SK-N-MC (cell line): ENCODE measurements at regions not wholly inside any gene's neighbourhood (a gene's known extent, or its start where the extent isn't known, plus 50 kb on each side); places are given as distances from the start of the nearest gene placed in this dataset.
"Not testable (repeated sequence)": the region's sequence is repeated elsewhere in the genome, so short reads cannot be mapped to it uniquely, and the experiment has no call there.

Experiments used
- DNase-seq: peaks from one replicate; pipeline ENCODE4 v3.0.0-alpha.2; 2011; ENCODE audit warnings: low read depth, low spot score
- H3K27ac ChIP-seq: fragments of 200-600 bp; sonication (generic); 2 replicates; pipeline ENCODE4 v1.5.1; 2016; ENCODE audit warnings: mixed run types
- H3K36me3 ChIP-seq: fragments of 200-600 bp; sonication (generic); 2 replicates; pipeline ENCODE4 v1.6.1; 2017; ENCODE audit warnings: antibody characterized with exemption, low read length, mixed read lengths; ENCODE audit not compliant: insufficient read depth
- H3K4me3 ChIP-seq: fragments of 200-600 bp; sonication (generic); 2 replicates; pipeline ENCODE4 v1.5.1; 2016
- H3K9ac ChIP-seq: fragments of 200-600 bp; sonication (generic); 2 replicates; pipeline ENCODE4 v1.8.0; 2017; ENCODE audit warnings: mixed run types, mixed read lengths; ENCODE audit not compliant: insufficient read length
- H3K9me3 ChIP-seq: fragments of 200-600 bp; sonication (generic); 2 replicates; pipeline ENCODE4 v1.6.1; 2017; ENCODE audit warnings: low read depth, mild to moderate bottlenecking, antibody characterized with exemption, low read length, moderate library complexity, mixed read lengths
- EZH2 ChIP-seq: fragments of 200-600 bp; sonication (generic); IDR thresholded peaks from one replicate; pipeline ENCODE4 v1.6.1; 2017; ENCODE audit warnings: antibody characterized with exemption
- FOXP2 ChIP-seq: optimal IDR thresholded peaks from 2 replicates; pipeline ENCODE3; 2011; ENCODE audit warnings: mild to moderate bottlenecking, moderate library complexity; ENCODE audit not compliant: insufficient read depth; ENCODE audit errors: extremely low read length, control extremely low read depth
- POLR2AphosphoS5 ChIP-seq: IDR thresholded peaks from 2 replicates; pipeline ENCODE4 v1.6.1; 2012; ENCODE audit warnings: mild to moderate bottlenecking, low read depth, low read length, borderline replicate concordance

DNA sequence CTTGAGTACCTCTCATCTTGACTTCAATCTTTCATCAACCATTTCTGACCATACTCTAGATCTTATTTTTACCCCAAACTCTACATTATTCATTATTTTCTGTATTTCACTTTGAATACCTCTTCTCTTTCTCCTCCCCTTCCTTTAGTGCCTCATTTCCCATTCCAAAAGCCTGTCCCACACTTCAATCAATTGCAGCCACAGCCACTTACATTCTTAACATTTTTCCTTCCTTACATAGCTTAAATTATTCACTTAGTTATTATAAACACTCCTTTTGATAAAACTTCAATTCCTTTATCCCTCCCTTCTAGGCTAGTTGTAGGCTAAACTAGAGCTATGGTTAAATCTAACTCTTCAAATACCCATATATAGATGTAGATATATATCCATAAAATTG, 344.0 kb downstream of the PRR16 start:
- TF ChIP-seq FOXP2 (no peak), EZH2 (no peak), POLR2AphosphoS5 (no peak)
- no peaks in the 10 kb centered on the region for H3K36me3 ChIP-seq
- no peak overlapping the region for H3K27ac ChIP-seq
- H3K9ac ChIP-seq: no peak overlapping the region
- H3K9me3 ChIP-seq: no peaks in the 10 kb centered on the region
- DNase-seq: no peak
- no peak overlapping the region for H3K4me3 ChIP-seq

DNA sequence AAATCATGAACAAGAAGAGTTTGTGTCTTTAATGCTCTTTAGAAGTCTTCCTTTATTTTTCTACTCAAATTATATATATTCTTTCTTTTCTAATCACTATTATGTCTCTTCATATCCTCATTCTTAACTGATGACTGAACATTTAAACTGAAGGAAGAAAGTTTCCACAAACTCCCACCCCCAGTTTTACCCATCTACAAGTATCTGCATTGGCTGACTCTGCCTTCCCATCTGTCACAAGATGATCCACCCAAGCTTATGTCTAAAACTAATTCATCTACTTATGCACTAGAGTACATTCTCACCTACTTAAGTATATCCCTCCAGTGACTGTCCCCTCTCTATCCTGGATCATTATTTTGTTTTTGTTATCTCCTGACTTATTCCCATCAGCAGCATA, 344.5 kb downstream of the PRR16 start:
- Histone ChIP-seq H3K27ac (no peak overlapping the region), H3K36me3 (no peaks in the 10 kb centered on the region), H3K4me3 (no peak overlapping the region), H3K9ac (no peak overlapping the region), H3K9me3 (no peaks in the 10 kb centered on the region)
- TF ChIP-seq POLR2AphosphoS5 (no peak), EZH2 (no peak), FOXP2 (no peak)
- no peak for DNase-seq

DNA sequence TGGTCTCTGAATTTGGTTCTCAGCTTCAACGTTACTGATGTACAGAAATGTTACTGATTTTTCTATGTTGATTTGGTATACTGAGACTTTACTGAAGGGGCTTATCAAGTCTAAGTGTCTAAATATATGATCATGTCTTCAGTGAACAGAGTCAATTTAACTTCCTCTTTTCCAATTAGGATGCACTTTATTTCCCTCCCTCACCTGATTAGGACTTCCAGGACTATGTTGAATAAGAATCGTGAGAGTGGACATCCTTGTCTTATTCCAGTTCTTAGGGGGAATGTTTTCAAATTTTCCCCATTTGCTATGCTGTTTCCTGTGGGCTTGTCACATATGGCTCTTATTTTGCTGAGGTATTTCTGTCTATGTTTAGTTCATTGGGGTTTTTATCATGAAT, 349.5 kb downstream of the PRR16 start:
- H3K9ac ChIP-seq: no peak overlapping the region
- no peak for DNase-seq
- H3K27ac ChIP-seq: no peak overlapping the region
- no peak overlapping the region for H3K4me3 ChIP-seq
- H3K9me3 ChIP-seq: no peaks in the 10 kb centered on the region
- no peak for TF ChIP-seq EZH2
- H3K36me3 ChIP-seq: no peaks in the 10 kb centered on the region

DNA sequence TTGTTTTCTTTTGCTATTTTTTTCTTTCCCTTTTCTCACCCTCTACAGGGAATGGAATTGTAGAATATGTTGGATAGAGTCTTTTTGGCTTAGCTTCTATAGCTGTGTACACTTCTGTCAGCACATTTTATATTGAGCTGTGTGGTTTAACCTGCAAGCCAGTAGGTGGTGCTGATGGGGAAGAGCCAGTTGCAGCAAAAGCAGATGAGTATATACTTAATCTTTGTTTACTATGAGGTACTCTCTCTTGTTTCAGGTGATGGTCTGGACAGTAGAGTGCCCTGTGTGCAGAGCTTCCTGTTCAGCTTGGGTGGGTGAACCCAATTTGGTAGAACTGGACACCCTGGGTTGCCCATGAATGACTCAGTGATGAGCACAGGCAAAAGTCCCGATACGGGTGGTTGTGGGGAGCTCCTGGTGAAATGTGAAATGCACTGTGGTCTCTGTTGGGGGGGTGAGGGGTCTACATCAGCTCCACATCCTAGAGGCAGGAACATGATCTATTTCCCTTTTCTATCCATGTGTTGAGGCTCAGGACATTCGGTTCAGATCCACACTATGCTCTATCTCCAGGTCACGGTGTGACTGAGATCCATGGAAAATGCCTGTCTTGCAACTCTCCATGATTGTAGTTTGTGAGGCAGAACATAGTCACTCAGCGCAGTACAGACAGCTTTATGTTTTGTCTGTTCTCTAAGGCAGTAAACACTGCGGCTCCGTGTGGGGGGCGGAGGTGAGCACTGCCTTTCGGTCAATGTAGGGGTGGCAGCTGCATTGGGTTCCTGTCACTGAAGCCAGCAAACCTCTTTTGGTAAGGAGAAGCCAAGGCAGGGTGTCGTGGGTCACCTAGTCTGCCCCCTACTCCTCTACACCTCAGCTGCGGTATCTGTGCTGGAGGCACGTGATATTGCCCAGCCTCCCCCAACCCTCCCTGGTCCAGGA, 353.2 kb downstream of the PRR16 start:
- Histone ChIP-seq H3K4me3 (no peak overlapping the region), H3K27ac (no peak overlapping the region), H3K9me3 (no peaks in the 10 kb centered on the region), H3K9ac (no peak overlapping the region), H3K36me3 (no peaks in the 10 kb centered on the region)
- TF ChIP-seq EZH2 (no peak), POLR2AphosphoS5 (no peak), FOXP2 (no peak)
- DNase-seq: no peak

DNA sequence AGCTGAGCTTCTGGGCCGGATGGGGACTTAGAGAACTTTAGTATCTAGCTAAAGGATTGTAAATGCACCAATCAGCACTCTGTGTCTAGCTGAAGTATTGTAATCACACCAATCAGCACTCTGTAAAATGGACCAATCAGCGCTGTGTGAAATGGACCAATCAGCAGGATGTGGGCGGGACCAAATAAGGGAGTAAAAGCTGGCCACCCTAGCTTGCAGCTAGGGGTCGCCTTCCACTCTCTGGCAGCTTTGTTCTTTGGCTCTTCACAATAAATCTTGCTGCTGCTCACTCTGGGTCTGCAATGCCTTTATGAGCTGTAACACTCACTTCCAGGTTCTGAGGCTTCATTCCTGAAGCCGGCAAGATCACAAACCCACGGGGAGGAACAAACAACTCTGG, 354.0 kb downstream of the PRR16 start:
- Histone ChIP-seq H3K36me3 (no peaks in the 10 kb centered on the region), H3K4me3 (no peak overlapping the region), H3K9me3 (no peaks in the 10 kb centered on the region), H3K9ac (no peak overlapping the region), H3K27ac (no peak overlapping the region)
- no peak for DNase-seq
- TF ChIP-seq POLR2AphosphoS5 (no peak), EZH2 (no peak), FOXP2 (no peak)

DNA sequence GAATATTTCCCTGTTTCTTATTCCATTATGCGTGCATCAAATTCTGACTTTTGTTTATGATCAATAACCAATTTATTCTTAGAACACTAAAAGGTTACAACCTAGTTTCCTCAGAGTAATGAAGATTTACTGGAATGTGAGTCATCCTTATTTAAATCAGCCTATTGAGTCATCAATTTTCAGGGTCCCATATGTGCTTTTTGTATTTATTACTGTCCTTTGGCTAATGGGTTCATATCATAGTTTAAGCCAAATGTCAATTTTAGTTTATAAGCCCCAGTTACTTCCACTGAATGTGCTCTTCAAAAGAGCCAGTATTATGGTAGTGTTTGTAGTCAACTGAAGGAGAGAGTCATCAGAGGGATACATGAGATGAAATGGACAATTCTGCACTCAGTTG, 359.2 kb downstream of the PRR16 start:
- Histone ChIP-seq H3K27ac (no peak overlapping the region), H3K4me3 (no peak overlapping the region), H3K9me3 (no peaks in the 10 kb centered on the region), H3K9ac (no peak overlapping the region), H3K36me3 (no peaks in the 10 kb centered on the region)
- DNase-seq: no peak
- TF ChIP-seq EZH2: no peak
- TF ChIP-seq POLR2AphosphoS5: no peak
- TF ChIP-seq FOXP2: no peak

DNA sequence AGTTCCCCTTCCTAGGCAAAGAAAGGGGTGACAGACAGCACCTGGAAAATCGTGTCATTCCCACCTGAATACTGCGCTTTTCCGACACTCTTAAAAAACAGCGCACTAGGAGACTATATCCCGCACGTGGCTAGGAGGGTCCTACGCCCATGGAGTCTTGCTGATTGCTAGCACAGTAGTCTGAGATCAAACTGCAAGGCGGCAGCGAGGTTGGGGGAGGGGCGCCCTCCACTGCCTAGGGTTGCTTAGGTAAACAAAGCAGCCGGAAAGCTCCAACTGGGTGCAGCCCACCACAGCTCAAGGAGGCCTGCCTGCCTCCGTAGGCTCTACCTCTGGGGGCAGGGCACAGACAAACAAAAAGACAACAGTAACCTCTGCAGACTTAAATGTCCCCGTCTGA, 367.5 kb downstream of the PRR16 start:
- H3K27ac ChIP-seq: not testable (repeated sequence)

DNA sequence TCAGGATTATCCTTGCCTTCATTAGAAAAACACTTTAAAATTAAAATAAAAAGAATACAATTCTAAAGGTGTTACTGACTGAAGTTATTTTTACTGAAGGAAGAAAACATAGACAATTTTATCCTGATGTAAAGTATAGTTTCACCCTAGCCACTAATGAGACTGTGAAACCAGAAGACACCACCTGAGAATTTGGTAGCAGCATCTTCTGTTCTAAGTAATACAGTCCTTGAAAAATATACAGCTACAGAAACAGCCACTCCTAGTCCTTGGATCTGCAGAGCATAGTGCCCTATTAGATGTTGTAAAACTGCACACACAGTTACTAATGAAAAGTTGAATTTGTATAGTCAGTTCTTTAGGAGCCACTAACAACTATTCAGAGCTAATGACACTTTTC, 377.7 kb downstream of the PRR16 start:
- no peak for DNase-seq
- H3K36me3 ChIP-seq: no peaks in the 10 kb centered on the region
- no peak overlapping the region for H3K9ac ChIP-seq
- H3K9me3 ChIP-seq: no peaks in the 10 kb centered on the region
- H3K27ac ChIP-seq: no peak overlapping the region
- H3K4me3 ChIP-seq: no peak overlapping the region
- TF ChIP-seq POLR2AphosphoS5 (no peak), FOXP2 (no peak), EZH2 (no peak)

More for the DNA sequence above, 367.5 kb downstream of the PRR16 start:
- not testable (repeated sequence) for H3K9ac ChIP-seq, H3K9me3 ChIP-seq, H3K36me3 ChIP-seq, H3K4me3 ChIP-seq, DNase-seq

DNA sequence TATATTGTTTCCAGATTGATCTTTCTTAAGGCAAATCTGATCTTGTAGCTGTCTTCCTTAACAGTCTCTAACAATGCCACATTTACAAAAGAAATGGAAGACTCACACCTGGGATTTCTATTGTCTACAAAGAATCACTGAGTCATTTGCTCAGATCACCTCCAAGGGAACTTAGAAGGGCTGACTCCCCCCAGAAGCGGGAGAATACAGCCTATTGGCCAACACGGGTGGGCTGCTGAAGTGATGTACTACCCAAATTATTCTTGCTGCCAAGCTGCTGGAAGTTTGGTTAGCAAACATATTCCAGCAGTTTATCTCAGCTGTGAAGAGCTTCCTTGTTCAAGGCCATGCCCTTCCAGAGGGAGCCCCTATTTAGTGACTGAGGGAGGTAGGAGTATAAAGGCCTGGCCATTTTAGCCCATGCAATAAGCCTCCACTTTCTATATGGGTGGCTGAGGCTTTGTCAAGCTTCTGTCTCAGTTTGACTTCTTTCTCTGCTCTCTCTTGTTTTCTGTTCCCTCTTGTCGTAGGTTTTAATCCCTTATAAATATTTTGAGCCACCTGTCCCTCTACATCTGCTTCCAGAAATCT, 379.4 kb downstream of the PRR16 start:
- Histone ChIP-seq H3K4me3 (no peak overlapping the region), H3K36me3 (no peaks in the 10 kb centered on the region), H3K9me3 (no peaks in the 10 kb centered on the region), H3K27ac (no peak overlapping the region), H3K9ac (no peak overlapping the region)
- TF ChIP-seq FOXP2: no peak
- no peak for TF ChIP-seq POLR2AphosphoS5
- no peak for TF ChIP-seq EZH2
- no peak for DNase-seq
